GM20000 (cell line): ENCODE measurements at regions not wholly inside any gene's neighbourhood (a gene's known extent, or its start where the extent isn't known, plus 50 kb on each side); places are given as distances from the start of the nearest gene placed in this dataset.

Experiments used
- DNase-seq: peaks from one replicate; pipeline ENCODE4 v3.0.0; 2012; ENCODE audit warnings: low spot score
- TF ChIP-seq, protein P1 (sequence below): IDR thresholded peaks from 2 replicates; pipeline ENCODE4 v1.5.1; 2012; ENCODE audit warnings: mild to moderate bottlenecking, control low read depth; ENCODE audit errors: extremely low read depth, missing control alignments

DNA sequence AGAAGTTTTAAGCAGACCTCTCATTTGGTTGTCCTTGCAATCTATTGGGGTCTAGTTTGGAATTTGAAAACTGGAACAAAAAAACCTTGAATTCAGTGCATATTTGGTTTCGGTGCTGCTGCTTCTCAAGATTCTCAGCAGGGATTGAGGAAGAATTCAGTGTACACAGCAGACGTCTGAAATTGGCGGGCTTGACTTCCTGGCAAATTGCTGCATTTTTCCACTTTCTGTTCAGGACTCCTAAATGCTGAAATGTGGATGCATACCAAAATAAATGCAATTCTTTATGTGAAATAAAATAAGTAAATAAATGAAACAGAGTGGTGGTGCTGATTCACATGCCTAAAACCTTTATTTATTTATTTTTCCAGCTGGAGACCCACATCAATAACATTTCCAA lies 332.4 kb upstream of the KYNU start:
- DNase-seq = no peak
- TF ChIP-seq, protein P1, sequence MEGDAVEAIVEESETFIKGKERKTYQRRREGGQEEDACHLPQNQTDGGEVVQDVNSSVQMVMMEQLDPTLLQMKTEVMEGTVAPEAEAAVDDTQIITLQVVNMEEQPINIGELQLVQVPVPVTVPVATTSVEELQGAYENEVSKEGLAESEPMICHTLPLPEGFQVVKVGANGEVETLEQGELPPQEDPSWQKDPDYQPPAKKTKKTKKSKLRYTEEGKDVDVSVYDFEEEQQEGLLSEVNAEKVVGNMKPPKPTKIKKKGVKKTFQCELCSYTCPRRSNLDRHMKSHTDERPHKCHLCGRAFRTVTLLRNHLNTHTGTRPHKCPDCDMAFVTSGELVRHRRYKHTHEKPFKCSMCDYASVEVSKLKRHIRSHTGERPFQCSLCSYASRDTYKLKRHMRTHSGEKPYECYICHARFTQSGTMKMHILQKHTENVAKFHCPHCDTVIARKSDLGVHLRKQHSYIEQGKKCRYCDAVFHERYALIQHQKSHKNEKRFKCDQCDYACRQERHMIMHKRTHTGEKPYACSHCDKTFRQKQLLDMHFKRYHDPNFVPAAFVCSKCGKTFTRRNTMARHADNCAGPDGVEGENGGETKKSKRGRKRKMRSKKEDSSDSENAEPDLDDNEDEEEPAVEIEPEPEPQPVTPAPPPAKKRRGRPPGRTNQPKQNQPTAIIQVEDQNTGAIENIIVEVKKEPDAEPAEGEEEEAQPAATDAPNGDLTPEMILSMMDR = no peak

DNA sequence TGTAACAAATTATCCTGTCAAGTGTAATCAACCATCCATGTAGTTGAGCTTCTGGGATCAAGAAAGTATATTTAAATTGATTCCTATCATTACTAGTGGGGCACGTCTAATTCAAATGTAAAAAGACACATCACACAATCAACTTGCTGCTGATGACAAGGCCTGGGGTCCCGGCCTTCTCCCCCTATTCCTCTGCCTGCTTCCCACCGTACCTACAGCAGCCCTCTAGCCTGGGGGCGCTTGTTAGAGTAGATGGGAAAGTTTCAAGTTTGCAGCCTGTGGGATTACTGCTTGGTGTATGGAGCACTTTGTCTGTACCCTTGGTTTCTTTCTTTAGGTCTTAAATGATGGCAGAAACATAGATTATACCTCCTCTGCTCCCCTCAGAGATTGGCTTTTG lies 333.3 kb upstream of the KYNU start:
- no peak for DNase-seq
- TF ChIP-seq, protein P1 = no peak

DNA sequence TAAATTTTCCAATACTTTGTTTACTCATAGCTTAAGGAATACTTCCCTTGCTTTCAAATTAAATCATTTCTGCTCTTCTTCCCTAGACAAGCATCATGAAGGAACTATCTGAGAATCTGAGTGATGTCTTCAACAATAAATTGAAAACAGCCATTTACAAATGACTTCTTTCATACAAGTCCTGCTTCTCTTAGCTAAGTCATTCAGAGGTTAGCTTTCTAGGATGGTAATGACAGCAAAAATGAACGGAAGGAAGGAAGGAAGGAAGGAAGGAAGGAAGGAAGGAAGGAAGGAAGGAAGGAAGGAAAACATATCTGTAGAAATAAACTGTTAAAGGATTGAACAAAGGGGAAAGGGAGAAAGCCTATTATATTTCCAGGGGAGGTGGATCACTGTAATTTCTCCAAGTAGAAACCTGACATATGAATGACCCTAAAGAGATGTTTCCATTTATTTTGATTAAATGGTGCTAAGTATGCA lies 335.0 kb upstream of the KYNU start:
- TF ChIP-seq, protein P1 = no peak
- DNase-seq = no peak

DNA sequence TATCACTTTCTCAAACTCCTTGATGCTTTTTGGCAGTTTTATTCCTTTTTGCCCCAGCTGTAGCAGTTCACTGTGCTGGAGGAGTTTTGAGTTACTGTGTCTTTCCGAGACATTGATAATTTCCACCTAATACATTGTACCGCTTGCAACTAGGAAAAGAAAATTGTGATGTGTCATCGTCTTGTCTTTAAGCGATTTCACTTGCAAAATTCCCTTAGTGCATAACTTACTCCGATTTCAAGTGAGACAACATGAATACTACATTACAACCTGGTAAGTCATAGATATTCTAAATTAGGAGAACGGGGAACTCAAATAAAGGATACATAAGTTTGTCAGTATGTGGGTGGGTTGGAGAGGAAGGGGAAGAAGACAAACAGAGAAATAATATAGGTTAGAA lies 340.5 kb upstream of the KYNU start:
- no peak for DNase-seq
- TF ChIP-seq, protein P1 = no peak

DNA sequence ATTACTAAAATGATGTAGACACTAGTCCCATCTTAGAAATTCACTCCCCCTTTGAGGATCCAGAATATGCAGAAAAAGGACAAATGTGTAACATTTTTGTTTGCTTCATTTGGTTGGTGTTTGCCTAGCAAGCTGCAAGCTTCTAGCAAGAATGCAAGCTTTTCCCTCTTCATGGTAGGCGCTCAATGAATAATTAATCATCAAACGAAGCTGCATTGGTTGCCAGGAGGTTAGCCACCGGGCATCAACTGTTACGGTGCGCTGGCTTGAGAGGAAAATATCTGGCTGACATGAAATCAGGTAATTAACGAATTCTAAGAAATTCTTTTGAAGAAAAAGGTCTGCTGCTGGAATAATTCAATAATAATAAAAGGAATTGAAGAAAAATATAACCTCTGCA lies 341.0 kb upstream of the KYNU start:
- TF ChIP-seq, protein P1 = no peak
- no peak for DNase-seq

DNA sequence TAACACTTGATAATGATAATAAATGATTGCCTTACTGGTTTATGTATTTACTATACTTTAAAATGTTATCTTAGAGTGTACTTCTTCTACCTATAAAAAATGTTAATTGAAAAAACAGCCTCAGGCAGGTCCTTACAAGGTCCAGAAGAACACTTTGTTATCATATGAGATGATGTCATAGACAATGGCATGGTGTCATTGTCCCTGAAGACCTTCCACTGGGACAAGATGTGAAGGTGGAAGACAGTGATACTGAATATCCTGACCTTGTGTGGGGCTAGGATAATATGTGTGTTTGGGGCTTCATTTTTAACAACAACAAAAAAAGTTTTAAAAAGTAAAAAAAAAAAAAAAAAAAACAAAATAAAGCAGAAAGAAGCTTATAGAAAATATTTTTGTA lies 342.2 kb upstream of the KYNU start:
- no peak for DNase-seq
- TF ChIP-seq, protein P1 = no peak

DNA sequence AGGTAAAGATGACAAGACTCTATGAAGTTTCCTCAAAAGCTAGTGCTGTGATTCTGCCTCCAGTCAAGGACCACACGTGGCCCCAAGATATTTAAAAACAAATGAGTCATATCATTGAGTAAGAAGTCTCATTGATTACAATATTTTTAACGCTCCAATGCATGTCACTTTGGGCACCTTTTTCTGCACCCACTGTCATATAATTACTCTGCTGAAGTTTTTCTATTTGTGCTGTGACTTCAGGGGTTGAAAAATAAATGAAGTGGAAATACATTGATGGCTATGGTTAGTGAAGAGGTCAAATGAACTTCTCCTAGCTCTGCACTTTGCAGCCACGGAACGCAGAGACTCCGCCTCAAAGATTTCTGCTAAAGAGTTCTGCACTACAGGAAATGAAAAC lies 344.3 kb upstream of the KYNU start:
- TF ChIP-seq, protein P1 = no peak
- no peak for DNase-seq
